Fibroblast of villous mesenchyme (primary cell): ENCODE measurements at regions not wholly inside any gene's neighbourhood (a gene's known extent, or its start where the extent isn't known, plus 50 kb on each side); places are given as distances from the start of the nearest gene placed in this dataset.

ENCODE experiments used
- DNase-seq: peaks from one replicate; pipeline ENCODE4 v3.0.0-alpha.2; 2010; ENCODE audit warnings: low read depth
- H3K4me3 ChIP-seq: 2 replicates; pipeline ENCODE4 v1.5.1; 2011; ENCODE audit warnings: low read depth, mild to moderate bottlenecking, low read length
- TF ChIP-seq, protein P1 (sequence below): IDR thresholded peaks from 2 replicates; pipeline ENCODE4 v1.5.1; 2012; ENCODE audit warnings: low read depth, mild to moderate bottlenecking, low read length; ENCODE audit not compliant: insufficient read depth

DNA sequence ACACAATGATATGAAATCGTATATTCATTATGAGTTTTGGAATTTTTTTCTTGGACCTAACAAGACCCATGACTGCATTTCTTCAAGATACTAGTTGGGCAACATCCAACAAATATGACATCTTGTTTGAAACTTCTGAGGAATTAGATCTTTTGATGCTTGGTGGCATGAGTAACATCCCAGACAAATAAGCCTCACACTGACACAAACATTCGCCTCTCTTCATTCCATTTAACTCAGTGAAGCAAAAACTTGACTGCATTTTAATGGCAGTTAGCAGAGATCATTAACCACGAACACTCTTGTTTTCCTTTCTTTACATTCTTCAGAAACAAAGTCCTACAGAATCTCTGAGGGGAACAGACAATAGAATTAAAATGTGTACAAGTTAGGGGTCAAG is 758.3 kb downstream of the C12orf50 start:
- H3K4me3 ChIP-seq: no peak overlapping the region
- TF ChIP-seq, protein P1, sequence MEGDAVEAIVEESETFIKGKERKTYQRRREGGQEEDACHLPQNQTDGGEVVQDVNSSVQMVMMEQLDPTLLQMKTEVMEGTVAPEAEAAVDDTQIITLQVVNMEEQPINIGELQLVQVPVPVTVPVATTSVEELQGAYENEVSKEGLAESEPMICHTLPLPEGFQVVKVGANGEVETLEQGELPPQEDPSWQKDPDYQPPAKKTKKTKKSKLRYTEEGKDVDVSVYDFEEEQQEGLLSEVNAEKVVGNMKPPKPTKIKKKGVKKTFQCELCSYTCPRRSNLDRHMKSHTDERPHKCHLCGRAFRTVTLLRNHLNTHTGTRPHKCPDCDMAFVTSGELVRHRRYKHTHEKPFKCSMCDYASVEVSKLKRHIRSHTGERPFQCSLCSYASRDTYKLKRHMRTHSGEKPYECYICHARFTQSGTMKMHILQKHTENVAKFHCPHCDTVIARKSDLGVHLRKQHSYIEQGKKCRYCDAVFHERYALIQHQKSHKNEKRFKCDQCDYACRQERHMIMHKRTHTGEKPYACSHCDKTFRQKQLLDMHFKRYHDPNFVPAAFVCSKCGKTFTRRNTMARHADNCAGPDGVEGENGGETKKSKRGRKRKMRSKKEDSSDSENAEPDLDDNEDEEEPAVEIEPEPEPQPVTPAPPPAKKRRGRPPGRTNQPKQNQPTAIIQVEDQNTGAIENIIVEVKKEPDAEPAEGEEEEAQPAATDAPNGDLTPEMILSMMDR: no peak
- peak; percentile 8 for DNase-seq

DNA sequence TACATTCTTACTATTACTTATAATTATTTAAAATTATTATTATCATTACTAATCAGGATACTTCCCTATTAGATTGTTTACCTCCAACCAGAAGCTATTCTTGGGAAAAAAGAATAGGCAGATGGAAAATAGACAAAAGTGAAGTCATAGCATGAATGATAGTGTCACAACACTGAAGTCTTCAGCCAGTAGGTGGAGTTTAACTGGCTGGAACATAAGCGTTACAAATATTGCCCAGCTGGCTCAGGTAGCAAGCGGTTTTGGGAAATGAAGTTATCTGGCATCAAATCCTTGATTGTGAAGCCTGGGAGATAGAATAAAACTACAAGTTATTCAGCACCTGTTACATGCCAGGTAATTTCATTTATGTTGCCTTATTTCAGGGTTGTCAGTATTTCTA is 762.9 kb downstream of the C12orf50 start:
- TF ChIP-seq, protein P1: no peak
- H3K4me3 ChIP-seq: no peak overlapping the region
- no peak for DNase-seq

DNA sequence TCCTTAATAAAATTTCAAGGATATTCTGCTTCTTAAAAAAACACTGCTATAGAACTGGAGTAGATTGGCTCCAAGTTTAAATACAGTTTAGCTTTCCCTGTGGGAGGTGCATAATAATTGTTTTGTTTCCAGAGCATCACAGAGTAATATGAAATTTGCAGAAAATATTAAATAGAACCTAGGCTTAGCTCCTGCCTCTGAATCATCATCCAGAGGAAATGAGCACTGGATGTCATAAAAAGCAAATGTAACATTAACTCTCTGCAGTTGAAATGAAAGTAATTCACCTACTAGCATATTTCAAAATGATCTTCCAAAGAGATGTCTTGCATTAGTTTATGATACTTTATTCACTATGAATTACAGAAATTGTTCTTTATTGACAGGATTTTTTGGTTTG is 769.8 kb downstream of the C12orf50 start:
- DNase-seq: no peak
- no peak overlapping the region for H3K4me3 ChIP-seq
- TF ChIP-seq, protein P1: no peak

DNA sequence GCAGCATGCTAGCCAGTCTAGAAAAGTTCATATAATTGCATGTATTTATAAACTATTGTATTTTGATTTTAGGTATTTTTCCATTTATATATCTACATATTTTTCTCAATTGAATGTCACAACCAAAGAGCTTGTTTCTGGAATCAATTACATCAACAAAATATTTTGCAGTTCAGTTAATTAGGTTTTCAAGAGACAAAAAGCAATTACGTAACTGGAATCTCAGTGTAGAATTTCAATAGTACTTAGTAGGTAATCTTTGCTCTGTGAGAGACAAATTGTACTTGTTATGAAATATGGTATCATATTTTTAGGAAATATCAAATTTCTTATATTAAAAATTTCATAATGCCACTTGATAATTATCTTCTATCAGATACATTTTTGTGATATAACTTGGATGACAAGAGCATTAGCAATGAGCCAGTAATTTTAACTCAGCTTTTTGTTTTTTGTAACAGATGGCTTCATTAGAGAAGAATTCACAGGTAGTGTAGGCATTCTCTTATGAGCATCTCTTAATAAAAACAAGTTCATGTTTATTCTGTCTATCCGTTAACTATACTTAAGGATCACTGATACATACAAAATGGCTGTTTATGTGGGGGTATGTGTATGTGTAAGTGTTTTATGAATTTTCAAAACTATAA is 774.7 kb downstream of the C12orf50 start:
- no peak for DNase-seq
- TF ChIP-seq, protein P1: no peak
- H3K4me3 ChIP-seq: no peak overlapping the region

DNA sequence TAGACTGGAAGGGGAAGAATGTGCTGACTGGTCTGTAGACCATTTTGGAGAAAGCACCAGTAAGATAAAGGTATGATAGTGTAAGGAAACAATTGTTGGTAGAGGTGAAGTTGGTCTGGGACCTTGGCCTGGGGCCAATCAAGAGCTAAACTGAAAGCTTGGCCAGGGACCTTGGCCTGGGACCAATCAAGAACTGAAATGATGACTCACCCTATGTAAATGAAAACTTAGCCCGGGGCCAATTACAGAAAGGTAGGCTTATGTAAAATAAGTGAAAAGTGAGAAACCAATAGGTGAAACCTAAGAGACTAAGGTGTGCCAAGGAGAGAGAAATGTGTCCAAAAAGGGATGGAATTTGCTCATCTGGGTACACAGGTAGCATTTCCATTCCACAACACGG is 776.0 kb downstream of the C12orf50 start:
- TF ChIP-seq, protein P1: no peak
- DNase-seq: no peak
- H3K4me3 ChIP-seq: no peak overlapping the region

DNA sequence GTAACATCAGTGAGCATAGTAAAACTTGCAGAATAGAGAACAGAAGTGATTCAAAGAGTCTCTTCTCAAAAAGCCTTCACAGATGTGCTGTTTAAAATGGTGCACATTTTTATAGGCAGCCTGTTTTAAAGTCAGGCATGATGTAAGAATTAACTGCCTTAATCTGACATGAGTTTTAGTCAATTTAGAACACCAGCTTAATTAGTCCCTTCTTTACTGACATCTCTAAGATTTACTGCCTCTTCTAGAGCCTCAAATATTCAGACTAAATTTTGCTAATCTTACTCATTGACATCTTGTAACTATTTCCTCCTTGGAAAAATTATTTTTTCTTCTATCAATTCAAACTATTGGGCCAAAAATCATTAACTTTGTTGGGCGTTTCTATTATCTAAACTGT is 782.5 kb downstream of the C12orf50 start:
- H3K4me3 ChIP-seq: no peak overlapping the region
- DNase-seq: no peak
- TF ChIP-seq, protein P1: no peak

DNA sequence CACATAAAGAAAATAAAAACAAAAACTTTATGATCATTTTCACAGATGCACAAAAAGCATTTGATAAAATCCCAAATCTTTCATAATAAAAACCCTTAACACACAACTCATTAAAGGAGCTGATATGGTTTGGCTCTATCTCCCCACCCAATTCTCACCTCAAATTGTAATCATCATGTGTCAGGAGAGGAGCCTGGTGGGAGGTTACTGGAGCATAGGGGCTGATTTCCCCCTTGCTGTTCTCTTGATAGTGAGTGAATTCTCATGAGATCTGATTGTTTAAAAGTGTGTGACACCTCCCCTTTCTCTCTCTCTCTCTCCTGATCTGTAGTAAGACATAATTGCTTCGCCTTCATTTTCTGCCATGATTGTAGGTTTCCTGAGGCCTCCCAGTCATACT is 790.7 kb downstream of the C12orf50 start:
- DNase-seq: no peak
- TF ChIP-seq, protein P1: no peak

More for the DNA sequence above, 790.7 kb downstream of the C12orf50 start:
- H3K4me3 ChIP-seq: no peak overlapping the region
